Endothelial cell of umbilical vein (primary cell): ENCODE measurements at regions not wholly inside any gene's neighbourhood (a gene's known extent, or its start where the extent isn't known, plus 50 kb on each side); places are given as distances from the start of the nearest gene placed in this dataset.
"Not testable (repeated sequence)": the region's sequence is repeated elsewhere in the genome, so short reads cannot be mapped to it uniquely, and the experiment has no call there.

Source experiments
- CTCF ChIP-seq, 2 donors: IDR thresholded peaks; 1 replicate in 1 of 2; 2 replicates in 1 of 2; pipeline ENCODE4 v1.5.1; 2011; ENCODE audit warnings: low read length in 2 of 2, mild to moderate bottlenecking in 2 of 2, moderate library complexity in 2 of 2, control low read depth in 1 of 2, inconsistent platforms in 1 of 2, low read depth in 1 of 2; ENCODE audit not compliant: insufficient read depth in 1 of 2; ENCODE audit errors: extremely low read depth in 1 of 2
- EZH2 ChIP-seq: IDR thresholded peaks from 2 replicates; pipeline ENCODE4 v1.6.1; 2012; ENCODE audit warnings: borderline replicate concordance, low read depth, mild to moderate bottlenecking, moderate library complexity, low read length, inconsistent platforms; ENCODE audit not compliant: severe bottlenecking
- FOS ChIP-seq: IDR thresholded peaks from 2 replicates; pipeline ENCODE4 v1.6.1; 2011; ENCODE audit warnings: mild to moderate bottlenecking, low read length, moderate library complexity, borderline replicate concordance; ENCODE audit not compliant: insufficient read depth
- GATA2 ChIP-seq: IDR thresholded peaks from 2 replicates; pipeline ENCODE4 v1.7.0; 2011; ENCODE audit warnings: low read depth, mild to moderate bottlenecking, moderate library complexity, mixed read lengths, low read length; ENCODE audit not compliant: insufficient read length, insufficient read depth
- JUN ChIP-seq: IDR thresholded peaks from 2 replicates; pipeline ENCODE4 v1.6.1; 2011; ENCODE audit warnings: borderline replicate concordance, low read depth; ENCODE audit not compliant: insufficient read length, insufficient read depth
- MAX ChIP-seq: IDR thresholded peaks from 2 replicates; pipeline ENCODE4 v1.6.1; 2011; ENCODE audit not compliant: insufficient read depth, insufficient read length
- MYC ChIP-seq: IDR thresholded peaks from one replicate; pipeline ENCODE4 v1.6.1; 2011; ENCODE audit warnings: mild to moderate bottlenecking, low read depth, low read length
- POLR2A ChIP-seq: IDR thresholded peaks from 2 replicates; pipeline ENCODE4 v1.6.1; 2012; ENCODE audit warnings: low read depth, mild to moderate bottlenecking, control low read depth, low read length
- POLR2AphosphoS5 ChIP-seq: IDR thresholded peaks from 2 replicates; pipeline ENCODE4 v1.6.1; 2012; ENCODE audit warnings: low read depth, mild to moderate bottlenecking, control low read depth, low read length, moderate library complexity; ENCODE audit not compliant: insufficient read depth

GRCh38 chr2:145782607-145783006 lies 1262.7 kb upstream of the ZEB2 start:
- TF ChIP-seq POLR2A; POLR2AphosphoS5; MAX; EZH2; CTCF (IDR thresholded peaks at IDR 0.05; ENCODE audit: extremely low read depth in 1 of 2, insufficient read depth in 1 of 2, low read depth in 1 of 2, low read length in 2 of 2); JUN; MYC; FOS; GATA2: not testable (repeated sequence)
